H1 (cell line): ENCODE measurements at regions not wholly inside any gene's neighbourhood (a gene's known extent, or its start where the extent isn't known, plus 50 kb on each side); places are given as distances from the start of the nearest gene placed in this dataset.

Source experiments
- BCL11A ChIP-seq, 2 experiments: IDR thresholded peaks; one replicate each; pipeline ENCODE4 v1.6.1; 2011; ENCODE audit warnings: low read depth in 2 of 2, low read length in 2 of 2, mild to moderate bottlenecking in 2 of 2
- CTCF ChIP-seq, 3 experiments: IDR thresholded peaks; 1 replicate in 2 of 3; 2 replicates in 1 of 3; pipeline versions ENCODE4 v1.5.1 to v1.6.1; 2011; ENCODE audit warnings: low read length in 3 of 3, mild to moderate bottlenecking in 3 of 3, inconsistent platforms in 2 of 3, low read depth in 1 of 3, moderate library complexity in 1 of 3; ENCODE audit not compliant: insufficient read depth in 1 of 3; ENCODE audit errors: control extremely low read depth in 1 of 3
- EP300 ChIP-seq, 2 experiments: IDR thresholded peaks; 1 replicate in 1 of 2; 2 replicates in 1 of 2; pipeline ENCODE4 v1.6.1; 2011 to 2012; ENCODE audit warnings: low read depth in 2 of 2, low read length in 2 of 2, mild to moderate bottlenecking in 2 of 2, borderline replicate concordance in 1 of 2, inconsistent platforms in 1 of 2, moderate library complexity in 1 of 2
- GABPA ChIP-seq: IDR thresholded peaks from 2 replicates; pipeline ENCODE4 v1.6.1; 2011; ENCODE audit warnings: mild to moderate bottlenecking, low read length, moderate library complexity, borderline replicate concordance; ENCODE audit not compliant: insufficient read depth

DNA sequence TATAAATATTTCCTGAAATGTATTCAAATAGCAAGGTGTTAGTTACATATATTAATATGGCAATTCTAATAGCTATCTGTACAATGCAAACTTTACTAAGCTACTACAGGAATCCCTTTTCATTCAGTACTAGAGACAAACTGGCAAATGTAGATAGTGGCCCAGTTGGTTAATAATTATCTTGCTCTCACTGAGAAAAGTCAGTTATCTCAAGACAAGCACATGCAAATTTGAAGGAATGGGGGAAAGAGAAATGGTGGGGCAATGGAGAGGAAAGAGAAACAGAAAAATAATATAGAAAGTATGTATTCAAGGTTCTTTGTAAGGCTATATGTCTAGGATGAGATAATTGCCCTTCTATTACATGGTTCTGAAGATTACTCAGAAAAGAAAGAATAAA lies 280.0 kb downstream of the FIGN start:
- TF ChIP-seq CTCF (IDR thresholded peaks at IDR 0.05; ENCODE audit: control extremely low read depth in 1 of 3, insufficient read depth in 1 of 3, low read depth in 1 of 3, low read length in 3 of 3) (no peak), BCL11A (IDR thresholded peaks at IDR 0.05; ENCODE audit: low read depth in 2 of 2, low read length in 2 of 2) (no peak), GABPA (no peak), EP300 (IDR thresholded peaks at IDR 0.05; ENCODE audit: borderline replicate concordance in 1 of 2, low read depth in 2 of 2, low read length in 2 of 2) (no peak)
